SU-DHL-6 (cell line): ENCODE measurements at regions not wholly inside any gene's neighbourhood (a gene's known extent, or its start where the extent isn't known, plus 50 kb on each side); places are given as distances from the start of the nearest gene placed in this dataset.

ENCODE experiments used
- H2AFZ ChIP-seq: fragments of 200-600 bp; sonication (generic); 2 replicates; pipeline ENCODE4 v1.6.1; 2014; ENCODE audit warnings: low read depth, mild to moderate bottlenecking, moderate library complexity, mixed read lengths, antibody characterized with exemption, low read length; ENCODE audit not compliant: severe bottlenecking
- H3F3A ChIP-seq: fragments of 200-600 bp; shearing (Covaris generic); 2 replicates; pipeline ENCODE4 v1.6.0; 2016; ENCODE audit warnings: antibody characterized with exemption, mild to moderate bottlenecking; ENCODE audit not compliant: insufficient read depth
- H3K27ac ChIP-seq: fragments of 200-600 bp; sonication (generic); 2 replicates; pipeline ENCODE4 v1.5.1; 2016; ENCODE audit warnings: low read depth, mild to moderate bottlenecking, low read length, moderate library complexity, mixed read lengths
- H3K27me3 ChIP-seq: fragments of 200-600 bp; sonication (generic), shearing (Covaris generic); 2 replicates; pipeline ENCODE4 v1.6.0; 2014; ENCODE audit warnings: mild to moderate bottlenecking, low read length
- H3K36me3 ChIP-seq: fragments of 200-600 bp; sonication (generic); 2 replicates; pipeline ENCODE4 v1.6.1; 2014; ENCODE audit warnings: mild to moderate bottlenecking, low read length, mixed read lengths
- H3K4me2 ChIP-seq: fragments of 300-600, 200-600 bp; shearing (Covaris generic), sonication (generic); 2 replicates; pipeline ENCODE4 v1.6.0; 2014; ENCODE audit warnings: low read length, low read depth, mild to moderate bottlenecking; ENCODE audit not compliant: poor library complexity, severe bottlenecking
- H3K4me3 ChIP-seq: fragments of 200-600 bp; sonication (generic); 2 replicates; pipeline ENCODE4 v1.5.1; 2014; ENCODE audit warnings: antibody characterized with exemption, low read length, mild to moderate bottlenecking, mixed read lengths; ENCODE audit not compliant: insufficient read depth, poor library complexity, severe bottlenecking
- H3K79me2 ChIP-seq: fragments of 200-600 bp; sonication (generic); 2 replicates; pipeline ENCODE4 v1.6.1; 2014; ENCODE audit warnings: mild to moderate bottlenecking, low read length, moderate library complexity; ENCODE audit not compliant: insufficient read depth
- H3K9ac ChIP-seq: fragments of 200-600 bp; sonication (generic); 2 replicates; pipeline ENCODE4 v1.7.0; 2014; ENCODE audit warnings: mild to moderate bottlenecking, low read length
- H3K9me2 ChIP-seq: fragments of 200-600 bp; sonication (generic); replicated peaks from 2 replicates; pipeline ENCODE4 v1.6.1; 2014; ENCODE audit warnings: low read length; ENCODE audit not compliant: insufficient read depth
- H3K9me3 ChIP-seq: fragments of 200-600 bp; sonication (generic); 2 replicates; pipeline ENCODE4 v1.6.1; 2014; ENCODE audit warnings: low read length, mixed read lengths; ENCODE audit not compliant: insufficient read depth
- H4K20me1 ChIP-seq: fragments of 200-600 bp; sonication (generic); 2 replicates; pipeline ENCODE4 v1.6.1; 2014; ENCODE audit warnings: low read depth, mild to moderate bottlenecking, antibody characterized with exemption, low read length, moderate library complexity, mixed read lengths
- EZH2phosphoT487 ChIP-seq: fragments of 200-600 bp; sonication (generic), shearing (Covaris generic); conservative IDR thresholded peaks from 2 replicates; pipeline ENCODE4 v1.6.1; 2018; ENCODE audit warnings: mild to moderate bottlenecking, antibody characterized with exemption, low read length, moderate library complexity, mixed read lengths
- TF ChIP-seq, protein P1 (sequence below): fragments of 200-600 bp; sonication (generic); IDR thresholded peaks from one replicate; pipeline ENCODE4 v1.5.1; 2017; ENCODE audit warnings: antibody characterized with exemption, mild to moderate bottlenecking, low read length, moderate library complexity; ENCODE audit not compliant: insufficient read depth, poor library complexity, severe bottlenecking

DNA sequence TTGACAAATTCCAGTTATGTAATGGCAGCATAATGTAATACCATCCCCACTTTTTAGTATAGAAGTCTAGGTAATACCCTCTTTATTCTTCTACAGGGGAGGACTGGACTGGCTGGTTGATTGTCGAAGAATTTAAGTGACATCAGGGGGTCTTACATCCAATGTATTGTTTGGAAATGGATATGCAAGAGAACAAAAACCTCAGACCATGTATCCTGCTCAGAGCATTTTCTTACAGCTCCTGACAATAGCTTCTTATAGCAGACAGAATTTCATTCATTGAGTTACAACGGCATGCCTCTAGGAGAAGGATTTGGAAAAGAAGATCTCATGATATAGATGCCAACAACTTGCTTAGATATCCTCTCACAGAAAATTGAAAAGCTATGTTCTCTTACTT lies 2032.3 kb downstream of the EFNA5 start:
- Histone ChIP-seq H3K4me3 (no peak overlapping the region), H3K4me2 (no peak overlapping the region), H3K79me2 (no peaks in the 10 kb centered on the region), H3K36me3 (no peaks in the 10 kb centered on the region), H3K27ac (no peak overlapping the region), H3K9me3 (no peaks in the 10 kb centered on the region), H3K27me3 (no peaks in the 10 kb centered on the region), H2AFZ (no peak overlapping the region), H3K9me2 (no peaks in the 10 kb centered on the region), H3K9ac (no peak overlapping the region), H4K20me1 (no peaks in the 10 kb centered on the region), H3F3A (no peaks in the 10 kb centered on the region)
- TF ChIP-seq, protein P1, sequence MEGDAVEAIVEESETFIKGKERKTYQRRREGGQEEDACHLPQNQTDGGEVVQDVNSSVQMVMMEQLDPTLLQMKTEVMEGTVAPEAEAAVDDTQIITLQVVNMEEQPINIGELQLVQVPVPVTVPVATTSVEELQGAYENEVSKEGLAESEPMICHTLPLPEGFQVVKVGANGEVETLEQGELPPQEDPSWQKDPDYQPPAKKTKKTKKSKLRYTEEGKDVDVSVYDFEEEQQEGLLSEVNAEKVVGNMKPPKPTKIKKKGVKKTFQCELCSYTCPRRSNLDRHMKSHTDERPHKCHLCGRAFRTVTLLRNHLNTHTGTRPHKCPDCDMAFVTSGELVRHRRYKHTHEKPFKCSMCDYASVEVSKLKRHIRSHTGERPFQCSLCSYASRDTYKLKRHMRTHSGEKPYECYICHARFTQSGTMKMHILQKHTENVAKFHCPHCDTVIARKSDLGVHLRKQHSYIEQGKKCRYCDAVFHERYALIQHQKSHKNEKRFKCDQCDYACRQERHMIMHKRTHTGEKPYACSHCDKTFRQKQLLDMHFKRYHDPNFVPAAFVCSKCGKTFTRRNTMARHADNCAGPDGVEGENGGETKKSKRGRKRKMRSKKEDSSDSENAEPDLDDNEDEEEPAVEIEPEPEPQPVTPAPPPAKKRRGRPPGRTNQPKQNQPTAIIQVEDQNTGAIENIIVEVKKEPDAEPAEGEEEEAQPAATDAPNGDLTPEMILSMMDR, result no peak
- no peak for TF ChIP-seq EZH2phosphoT487

DNA sequence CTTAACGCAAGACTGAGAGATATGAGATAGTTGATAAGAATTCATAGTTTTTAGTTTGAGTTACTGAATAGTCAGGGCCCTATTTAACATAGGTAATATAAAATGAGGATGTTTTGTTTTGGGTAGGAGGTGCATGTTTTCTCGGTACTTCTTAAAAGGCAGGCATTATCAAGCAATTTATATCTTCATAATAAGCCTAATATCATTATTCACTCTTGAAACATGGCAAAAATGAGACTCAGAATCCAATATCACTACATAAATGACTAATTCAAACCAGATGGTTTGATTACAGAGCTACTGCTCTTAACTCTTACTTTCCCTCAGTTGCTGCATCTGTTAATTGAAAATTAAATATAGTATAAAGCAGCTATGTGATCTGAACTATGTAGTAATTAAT lies 2038.7 kb downstream of the EFNA5 start:
- Histone ChIP-seq H4K20me1 (no peaks in the 10 kb centered on the region), H3K79me2 (no peaks in the 10 kb centered on the region), H3K27me3 (no peaks in the 10 kb centered on the region), H3K36me3 (no peaks in the 10 kb centered on the region), H3K9ac (no peak overlapping the region), H3K9me3 (peaks cover 7% of the 10 kb centered on the region; the same call in 1 of the 2 replicates), H3F3A (no peaks in the 10 kb centered on the region), H3K4me2 (no peak overlapping the region), H2AFZ (no peak overlapping the region), H3K4me3 (no peak overlapping the region), H3K9me2 (no peaks in the 10 kb centered on the region), H3K27ac (no peak overlapping the region)
- TF ChIP-seq, protein P1, result no peak
- TF ChIP-seq EZH2phosphoT487, result no peak

DNA sequence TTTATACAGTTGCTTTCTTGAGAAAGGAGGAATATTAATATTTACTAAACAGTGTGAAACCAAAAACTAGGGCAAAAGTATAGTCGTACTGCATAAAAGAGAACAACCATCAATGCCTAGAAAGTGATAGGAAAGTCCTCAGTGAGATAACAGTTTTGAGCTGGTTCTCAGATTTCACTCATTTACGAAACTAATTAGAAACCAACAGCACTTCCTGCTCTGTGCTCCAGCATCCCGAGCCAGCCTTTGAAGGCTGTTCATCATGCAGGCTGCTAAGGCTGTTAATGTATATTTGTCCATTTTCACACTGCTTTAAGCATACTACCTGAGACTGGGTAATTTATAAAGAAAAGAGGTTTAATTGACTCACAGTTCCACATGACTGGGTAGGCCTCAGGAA lies 2039.9 kb downstream of the EFNA5 start:
- TF ChIP-seq, protein P1, result no peak
- no peak for TF ChIP-seq EZH2phosphoT487
- Histone ChIP-seq H3K9me2 (no peaks in the 10 kb centered on the region), H3K27ac (no peak overlapping the region), H3K9ac (no peak overlapping the region), H3K9me3 (peaks cover 7% of the 10 kb centered on the region; the same call in 1 of the 2 replicates), H2AFZ (no peak overlapping the region), H3K36me3 (no peaks in the 10 kb centered on the region), H3F3A (no peaks in the 10 kb centered on the region), H3K4me2 (no peak overlapping the region), H3K79me2 (no peaks in the 10 kb centered on the region), H3K27me3 (no peaks in the 10 kb centered on the region), H4K20me1 (no peaks in the 10 kb centered on the region), H3K4me3 (no peak overlapping the region)

DNA sequence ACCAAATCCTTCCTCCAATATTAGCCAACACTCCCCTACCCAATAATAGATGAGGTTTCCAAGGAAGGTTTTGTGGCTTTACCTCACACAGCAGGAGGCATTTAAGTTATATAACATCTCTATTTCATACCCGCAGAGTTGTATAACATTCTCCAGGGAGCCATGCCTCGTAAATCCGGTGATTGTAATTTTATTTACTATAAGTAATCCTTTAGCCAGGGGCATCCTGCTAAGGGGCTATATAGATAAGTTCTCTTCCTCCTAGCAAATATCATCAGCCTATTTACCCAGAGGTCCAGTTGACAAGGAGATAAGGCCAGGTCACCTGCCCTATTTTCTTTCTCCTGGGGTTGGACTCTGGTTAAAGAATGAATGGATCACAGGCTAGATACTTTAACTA lies 2051.0 kb downstream of the EFNA5 start:
- H3F3A ChIP-seq, result no peaks in the 10 kb centered on the region
- no peak overlapping the region for H3K27ac ChIP-seq
- no peaks in the 10 kb centered on the region for H3K36me3 ChIP-seq
- H3K9ac ChIP-seq, result no peak overlapping the region
- H3K9me3 ChIP-seq, result no peaks in the 10 kb centered on the region
- no peak overlapping the region for H3K4me3 ChIP-seq
- H3K4me2 ChIP-seq, result no peak overlapping the region
- H3K9me2 ChIP-seq, result no peaks in the 10 kb centered on the region
- H3K27me3 ChIP-seq, result no peaks in the 10 kb centered on the region
- no peaks in the 10 kb centered on the region for H4K20me1 ChIP-seq
- H2AFZ ChIP-seq, result no peak overlapping the region
- TF ChIP-seq EZH2phosphoT487, result no peak
- TF ChIP-seq, protein P1, result no peak
- no peaks in the 10 kb centered on the region for H3K79me2 ChIP-seq
